GM18909 (cell line): ENCODE measurements at regions not wholly inside any gene's neighbourhood (a gene's known extent, or its start where the extent isn't known, plus 50 kb on each side); places are given as distances from the start of the nearest gene placed in this dataset.

Source experiments
- ATAC-seq: cut with Tn5 transposase; IDR thresholded peaks from one replicate; pipeline ENCODE4 v1.9.1; 2021; ENCODE audit warnings: mild to moderate bottlenecking; ENCODE audit not compliant: unreplicated experiment, poor library complexity

- ATAC-seq, result no peak
Measured at GRCh38 chr10:31647861-31648260, 280.8 kb downstream of the ARHGAP12 start.

DNA sequence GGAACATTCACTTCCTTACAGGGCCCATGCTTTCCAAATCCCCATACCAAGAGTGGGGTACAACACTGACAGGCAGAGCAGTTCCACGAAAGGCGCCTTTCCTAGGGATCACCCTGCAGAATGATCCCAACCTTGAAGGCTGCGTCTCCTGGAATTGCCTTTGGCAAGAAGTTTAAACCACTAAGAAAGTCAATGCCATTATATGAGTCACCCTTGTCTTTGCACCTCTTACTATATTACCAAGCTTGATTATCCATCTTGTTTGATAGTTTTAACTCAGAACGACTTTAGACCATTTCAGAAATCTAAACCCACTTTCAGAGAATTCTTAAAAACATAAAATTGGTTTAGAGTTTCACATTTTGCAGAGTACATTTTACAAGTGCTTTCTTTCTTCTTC, 282.1 kb downstream of the ARHGAP12 start:
- ATAC-seq, result no peak

DNA sequence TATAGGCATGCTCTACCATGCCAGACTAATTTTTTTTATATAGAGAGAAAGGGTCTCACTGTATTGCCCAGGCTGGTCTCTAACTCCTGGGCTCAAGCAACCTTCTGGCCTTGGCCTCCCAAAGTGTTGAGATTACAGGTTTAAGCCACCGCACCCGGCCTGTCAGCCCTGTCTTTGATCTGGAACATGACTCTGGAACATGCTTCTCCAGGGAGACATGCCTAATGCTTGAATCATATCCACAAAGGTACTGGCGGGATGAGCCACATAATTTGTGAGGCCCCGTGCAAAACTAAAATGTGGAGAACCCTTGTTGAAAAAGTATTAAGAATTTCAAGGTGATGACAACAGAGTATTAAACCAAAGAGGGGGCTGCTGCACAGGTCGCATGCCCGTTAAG, 282.8 kb downstream of the ARHGAP12 start:
- ATAC-seq, result no peak

DNA sequence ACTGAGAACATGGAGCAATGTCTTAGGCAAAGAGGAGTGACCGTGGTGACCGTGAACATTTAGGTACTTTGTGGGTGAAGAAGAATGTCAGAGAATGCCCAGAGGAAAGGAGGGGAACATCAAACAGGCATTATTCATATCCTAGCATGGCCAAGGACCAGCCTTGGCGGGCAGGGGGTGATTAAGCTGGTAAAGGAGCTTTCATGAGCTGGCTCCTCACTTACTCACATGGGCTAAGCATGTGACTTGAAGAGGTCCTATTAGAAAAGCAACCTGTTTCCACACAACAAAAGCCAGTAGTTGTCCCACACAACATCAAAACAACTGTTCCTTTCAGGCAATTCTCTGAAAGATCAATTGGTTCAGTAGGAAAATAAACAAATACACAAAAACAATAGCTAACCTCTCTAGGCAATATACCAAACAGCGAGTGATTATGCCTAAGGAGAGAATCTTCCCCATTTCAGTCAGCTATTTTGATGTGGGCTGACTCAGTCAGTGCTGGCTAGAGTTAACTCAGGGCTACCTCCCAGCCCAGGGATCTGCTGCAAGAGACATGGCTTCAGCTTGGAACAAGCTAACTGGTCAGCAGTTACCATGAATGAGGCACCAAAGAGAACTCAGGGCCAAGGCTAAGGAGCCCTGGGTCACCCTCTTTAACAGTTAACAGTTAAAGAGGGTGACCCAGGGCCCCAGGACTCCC, 283.5 kb downstream of the ARHGAP12 start:
- no peak for ATAC-seq

GRCh38 chr10:31642281-31642680, 286.4 kb downstream of the ARHGAP12 start:
- ATAC-seq, result no peak

- no peak for ATAC-seq
Measured at GRCh38 chr10:31635415-31636065, 293.1 kb downstream of the ARHGAP12 start.

GRCh38 chr10:31635009-31635408, 293.6 kb downstream of the ARHGAP12 start:
- ATAC-seq, result no peak

DNA sequence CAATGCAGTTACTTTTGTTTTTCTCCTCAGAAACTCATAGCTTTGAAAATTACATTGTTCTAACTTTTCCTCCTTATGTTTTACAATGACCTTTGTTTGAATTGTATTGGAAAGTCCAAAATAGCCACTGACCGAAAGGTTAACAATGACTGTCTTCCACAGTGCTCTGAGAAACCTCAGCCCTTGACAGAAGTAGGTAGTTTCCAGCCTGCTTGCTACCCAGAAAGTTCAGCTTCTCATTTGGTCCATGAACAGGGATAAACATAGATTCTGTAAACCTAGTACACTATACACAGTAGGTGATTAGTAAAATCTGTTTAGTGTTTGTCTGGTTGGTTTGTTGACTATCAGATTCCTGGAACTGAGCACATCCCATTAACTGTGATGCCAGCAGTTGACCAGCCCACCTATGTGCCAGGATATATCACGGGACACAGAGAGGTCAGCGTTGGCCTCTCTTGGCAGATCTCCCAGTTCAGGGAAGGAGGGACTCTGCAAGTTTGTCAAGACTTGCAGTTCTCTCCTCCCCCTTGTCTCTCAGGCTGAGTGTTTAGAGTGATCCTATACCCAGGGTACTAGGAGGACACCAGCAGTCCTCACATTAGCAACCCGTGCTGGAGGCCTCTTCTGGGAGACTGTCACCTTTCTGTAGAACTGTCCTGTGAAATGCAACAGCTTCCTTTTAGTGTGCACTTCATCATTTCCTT, 297.6 kb downstream of the ARHGAP12 start:
- no peak for ATAC-seq

GRCh38 chr10:31625566-31625965, 303.1 kb downstream of the ARHGAP12 start:
- ATAC-seq, result no peak

DNA sequence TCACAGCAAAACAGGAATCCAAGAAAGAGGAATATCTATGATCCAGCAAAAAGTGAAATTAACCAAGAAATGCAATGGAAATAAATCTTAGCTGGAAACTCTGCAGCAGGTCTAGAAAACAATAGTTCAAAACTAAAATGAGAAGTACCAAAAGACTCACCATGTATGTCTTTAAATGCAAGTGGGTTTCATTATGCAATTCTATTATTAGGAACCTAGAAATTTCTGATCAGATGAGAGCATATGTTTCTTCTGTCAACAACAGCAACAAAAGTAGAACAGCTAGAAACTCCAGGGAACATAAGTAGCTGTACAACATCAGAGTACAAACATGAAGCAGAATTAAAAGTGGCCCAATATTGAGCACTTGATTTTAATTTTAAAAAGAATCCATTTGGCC, 304.0 kb downstream of the ARHGAP12 start:
- ATAC-seq, result no peak

DNA sequence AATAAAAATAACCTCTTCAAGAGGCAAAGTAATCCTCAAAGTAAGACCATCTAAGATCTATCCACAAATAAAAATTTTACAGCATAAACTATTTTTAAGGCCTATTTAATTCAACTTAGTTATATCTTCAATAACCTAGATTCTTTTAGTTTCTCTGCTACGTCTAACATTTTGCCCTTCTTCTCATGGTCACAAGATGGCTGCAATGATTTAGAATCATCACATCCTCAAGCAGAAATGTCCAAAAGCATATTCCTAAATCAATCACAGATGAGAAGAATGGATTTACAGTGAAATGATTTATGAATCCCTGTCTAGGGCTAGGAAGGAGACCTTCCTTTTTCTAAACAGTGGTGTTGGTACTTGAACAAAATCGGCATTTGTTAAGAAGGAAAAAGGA, 304.7 kb downstream of the ARHGAP12 start:
- ATAC-seq, result no peak

GRCh38 chr10:31623466-31623865, 304.4 kb downstream of the ZEB1 start:
- no peak for ATAC-seq

GRCh38 chr10:31622978-31623377, 304.0 kb downstream of the ZEB1 start:
- ATAC-seq, result no peak

- ATAC-seq, result no peak
Measured at GRCh38 chr10:31621733-31622132, 302.7 kb downstream of the ZEB1 start.

DNA sequence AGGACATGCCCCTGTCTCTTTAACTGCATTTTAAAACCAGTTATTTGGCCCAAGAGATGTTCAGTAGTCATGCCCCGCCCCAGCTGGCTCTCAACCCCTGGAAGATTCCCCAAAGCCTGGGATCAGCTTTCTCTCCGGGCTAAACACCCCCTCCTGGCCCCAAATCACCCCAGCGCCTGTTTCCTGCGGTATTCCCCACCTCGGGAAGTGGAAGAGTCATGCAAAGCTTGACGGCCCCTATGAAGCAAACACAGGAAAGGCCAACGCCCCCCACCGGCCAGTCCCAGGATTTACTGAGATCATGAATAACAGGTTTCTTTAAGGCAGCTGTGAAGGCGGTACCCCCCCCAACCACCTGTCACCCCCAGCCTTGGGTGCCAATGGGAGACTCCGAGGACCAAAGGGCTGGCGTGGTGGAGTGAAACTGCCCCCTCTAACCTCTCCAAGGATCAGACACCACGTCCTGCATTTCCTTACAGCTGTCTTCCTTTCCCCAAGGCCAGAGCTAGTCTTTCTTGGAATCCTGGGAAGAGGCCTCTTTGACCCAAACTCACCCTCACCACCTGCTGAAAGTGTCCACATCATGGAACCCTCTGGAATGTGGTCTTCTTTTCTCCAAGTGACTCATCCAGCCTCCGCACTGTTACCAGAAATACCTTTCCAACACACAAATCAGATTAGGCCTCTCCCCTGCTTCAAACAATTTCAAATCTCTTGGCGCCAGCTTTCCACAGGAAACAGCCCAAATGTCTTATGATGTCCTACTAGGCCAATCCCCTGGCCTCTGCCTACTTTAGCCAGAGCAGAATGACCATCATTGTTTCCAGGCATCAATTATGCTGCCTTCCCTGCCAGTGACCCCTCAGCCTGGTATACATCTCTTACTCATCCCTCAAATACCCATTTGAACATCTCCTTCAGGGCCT, 301.5 kb downstream of the ZEB1 start:
- no peak for ATAC-seq

DNA sequence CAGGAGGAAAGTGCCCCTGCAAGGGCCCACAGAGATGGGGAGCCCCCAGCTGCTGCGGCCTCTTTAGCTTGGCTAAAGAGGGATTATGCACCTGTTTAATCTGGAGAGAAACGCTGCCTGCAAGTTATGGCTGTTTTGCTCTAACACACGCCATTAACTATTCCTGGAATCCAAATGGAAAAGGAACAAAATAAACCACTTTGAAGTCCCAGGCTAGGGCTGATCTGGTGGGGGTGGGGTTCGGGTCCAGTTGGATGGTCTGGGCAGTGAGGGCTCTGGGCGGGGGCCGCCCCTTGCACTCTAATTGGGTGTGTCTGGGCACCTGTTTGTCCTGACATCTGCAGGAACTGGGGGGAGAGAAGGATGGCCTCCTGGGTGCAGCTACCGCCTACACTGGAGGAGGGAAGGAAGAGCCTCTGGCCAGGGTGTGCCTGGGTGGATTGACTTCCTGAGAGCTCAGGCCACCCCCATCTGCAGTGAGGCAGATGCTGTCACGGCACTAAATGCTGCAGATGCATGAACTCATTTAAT, 300.6 kb downstream of the ZEB1 start:
- no peak for ATAC-seq

GRCh38 chr10:31618541-31619291, 299.7 kb downstream of the ZEB1 start:
- no peak for ATAC-seq

GRCh38 chr10:31617757-31618156, 298.7 kb downstream of the ZEB1 start:
- ATAC-seq, result no peak

GRCh38 chr10:31617133-31617532, 298.1 kb downstream of the ZEB1 start:
- ATAC-seq, result no peak

GRCh38 chr10:31615129-31615528, 296.1 kb downstream of the ZEB1 start:
- ATAC-seq, result no peak
